ENCODE measurements at regions not wholly inside any gene's neighbourhood (a gene's known extent, or its start where the extent isn't known, plus 50 kb on each side); places are given as distances from the start of the nearest gene placed in this dataset.

GRCh38 chr7:12851841-12852240 is 164.4 kb downstream of the ARL4A start:
- TF ChIP-seq CTCF (IDR thresholded peaks at IDR 0.05) (no peak), POLR2A (IDR thresholded peaks at IDR 0.05) (no peak), EP300 (IDR thresholded peaks at IDR 0.05) (no peak), POLR2AphosphoS5 (IDR thresholded peaks at IDR 0.05) (no peak)

All from sigmoid colon (tissue), 4 donors.